IPS-18a (cell line): ENCODE measurements at regions not wholly inside any gene's neighbourhood (a gene's known extent, or its start where the extent isn't known, plus 50 kb on each side); places are given as distances from the start of the nearest gene placed in this dataset.
"Not testable (repeated sequence)": the region's sequence is repeated elsewhere in the genome, so short reads cannot be mapped to it uniquely, and the experiment has no call there.

Experiments
- H3K27ac ChIP-seq: one replicate; pipeline ENCODE4 v1.5.1; 2013; ENCODE audit warnings: low read length
- H3K27me3 ChIP-seq: one replicate; pipeline ENCODE4 v1.6.1; 2013; ENCODE audit warnings: mild to moderate bottlenecking, low read length; ENCODE audit not compliant: control insufficient read depth, insufficient read depth
- H3K36me3 ChIP-seq: one replicate; pipeline ENCODE4 v1.6.1; 2013; ENCODE audit warnings: low read depth, low read length; ENCODE audit not compliant: control insufficient read depth
- H3K4me1 ChIP-seq: one replicate; pipeline ENCODE4 v1.6.1; 2013; ENCODE audit warnings: low read depth, low read length; ENCODE audit not compliant: control insufficient read depth
- H3K4me3 ChIP-seq: one replicate; pipeline ENCODE4 v1.5.1; 2013; ENCODE audit warnings: low read length
- H3K9ac ChIP-seq: one replicate; pipeline ENCODE4 v1.6.1; 2013; ENCODE audit warnings: mild to moderate bottlenecking, low read length, moderate library complexity
- H3K9me3 ChIP-seq: one replicate; pipeline ENCODE4 v1.6.1; 2013; ENCODE audit warnings: low read depth, low read length; ENCODE audit not compliant: control insufficient read depth

- no peaks in the 10 kb centered on the region for H3K36me3 ChIP-seq
- H3K9ac ChIP-seq, result no peak overlapping the region
- H3K4me1 ChIP-seq, result no peaks in the 10 kb centered on the region
- no peak overlapping the region for H3K27ac ChIP-seq
- no peak overlapping the region for H3K4me3 ChIP-seq
- no peaks in the 10 kb centered on the region for H3K27me3 ChIP-seq
- no peaks in the 10 kb centered on the region for H3K9me3 ChIP-seq
Measured at GRCh38 chr9:2263665-2264064, 248.5 kb downstream of the SMARCA2 start.

DNA sequence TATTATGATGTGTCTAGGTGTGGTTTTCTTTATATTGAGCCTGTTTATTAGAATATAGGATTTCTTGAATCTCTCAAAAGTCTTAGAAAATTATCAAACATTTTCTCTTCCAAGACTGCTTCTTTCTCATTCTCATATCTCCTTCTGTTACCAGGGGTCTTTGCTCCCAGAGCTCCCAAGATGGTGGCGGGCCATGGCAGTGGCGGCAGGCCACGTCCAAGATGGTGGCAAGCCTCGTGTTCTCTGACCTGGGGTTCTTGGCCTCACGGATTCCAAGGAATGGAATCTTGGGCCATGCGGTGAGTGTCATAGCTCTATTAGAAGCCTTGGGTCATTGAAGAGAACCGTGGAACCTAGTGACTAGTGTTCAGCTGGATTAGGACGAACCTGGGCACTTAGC is 248.9 kb downstream of the SMARCA2 start:
- H3K9me3 ChIP-seq, result no peaks in the 10 kb centered on the region
- H3K27ac ChIP-seq, result no peak overlapping the region
- H3K4me3 ChIP-seq, result no peak overlapping the region
- no peaks in the 10 kb centered on the region for H3K36me3 ChIP-seq
- no peak overlapping the region for H3K9ac ChIP-seq
- no peaks in the 10 kb centered on the region for H3K4me1 ChIP-seq
- H3K27me3 ChIP-seq, result no peaks in the 10 kb centered on the region

- Histone ChIP-seq H3K9me3 (no peaks in the 10 kb centered on the region), H3K4me3 (no peak overlapping the region), H3K4me1 (no peaks in the 10 kb centered on the region), H3K27ac (no peak overlapping the region), H3K36me3 (no peaks in the 10 kb centered on the region), H3K27me3 (no peaks in the 10 kb centered on the region), H3K9ac (no peak overlapping the region)
Measured at GRCh38 chr9:2267181-2267745, 252.1 kb downstream of the SMARCA2 start.

DNA sequence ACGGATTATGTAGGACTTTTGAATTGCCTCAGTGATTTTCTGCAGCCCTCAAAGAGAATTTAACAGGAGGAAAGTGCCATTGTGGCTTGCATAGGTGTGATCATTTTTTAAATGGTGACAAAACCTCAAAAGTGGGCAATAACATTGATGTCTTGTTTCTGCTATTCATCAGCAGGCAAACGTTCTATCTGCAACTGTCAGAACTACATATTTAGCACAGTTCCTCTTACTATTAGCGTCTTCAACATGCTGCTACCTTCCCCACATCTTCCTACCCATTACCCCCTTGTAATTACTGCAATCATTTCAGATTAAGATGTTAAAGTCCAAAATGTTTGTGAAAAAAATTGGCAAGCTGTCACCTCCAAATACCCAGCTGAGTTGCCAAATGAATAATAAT is 254.6 kb downstream of the SMARCA2 start:
- H3K4me3 ChIP-seq, result no peak overlapping the region
- no peaks in the 10 kb centered on the region for H3K36me3 ChIP-seq
- H3K9ac ChIP-seq, result no peak overlapping the region
- peaks cover 9% of the 10 kb centered on the region for H3K4me1 ChIP-seq
- H3K27me3 ChIP-seq, result no peaks in the 10 kb centered on the region
- no peak overlapping the region for H3K27ac ChIP-seq
- H3K9me3 ChIP-seq, result no peaks in the 10 kb centered on the region

- no peak overlapping the region for H3K4me3 ChIP-seq
- H3K27me3 ChIP-seq, result no peaks in the 10 kb centered on the region
- H3K27ac ChIP-seq, result no peak overlapping the region
- H3K9me3 ChIP-seq, result no peaks in the 10 kb centered on the region
- no peaks in the 10 kb centered on the region for H3K36me3 ChIP-seq
- peaks cover 9% of the 10 kb centered on the region for H3K4me1 ChIP-seq
- H3K9ac ChIP-seq, result no peak overlapping the region
Measured at GRCh38 chr9:2270565-2270964, 255.4 kb downstream of the SMARCA2 start.

DNA sequence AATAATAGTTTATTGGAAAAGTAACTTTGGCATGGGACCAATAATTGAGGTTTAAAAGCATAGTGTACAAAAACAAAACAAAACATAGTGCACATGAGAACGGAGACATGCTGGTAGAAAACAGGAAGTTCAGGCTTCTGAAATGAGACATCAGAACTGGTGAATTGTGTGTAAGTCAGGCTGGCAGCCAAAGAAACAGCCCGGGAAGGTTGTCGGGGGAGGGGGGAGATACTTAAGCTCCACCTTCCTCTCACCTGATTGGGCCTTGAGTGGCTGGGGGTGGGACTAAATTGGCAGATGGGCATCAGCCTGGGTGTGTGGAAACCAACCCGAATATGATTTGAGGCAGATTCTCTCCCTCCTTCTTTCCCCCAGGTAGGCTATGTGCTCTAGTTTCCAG is 256.3 kb downstream of the SMARCA2 start:
- Histone ChIP-seq H3K9me3 (no peaks in the 10 kb centered on the region), H3K36me3 (no peaks in the 10 kb centered on the region), H3K27ac (no peak overlapping the region), H3K4me1 (peaks cover 9% of the 10 kb centered on the region), H3K27me3 (no peaks in the 10 kb centered on the region), H3K4me3 (no peak overlapping the region), H3K9ac (no peak overlapping the region)

GRCh38 chr9:2274762-2275161 is 259.6 kb downstream of the SMARCA2 start:
- Histone ChIP-seq H3K27ac (no peak overlapping the region), H3K4me3 (no peak overlapping the region)

DNA sequence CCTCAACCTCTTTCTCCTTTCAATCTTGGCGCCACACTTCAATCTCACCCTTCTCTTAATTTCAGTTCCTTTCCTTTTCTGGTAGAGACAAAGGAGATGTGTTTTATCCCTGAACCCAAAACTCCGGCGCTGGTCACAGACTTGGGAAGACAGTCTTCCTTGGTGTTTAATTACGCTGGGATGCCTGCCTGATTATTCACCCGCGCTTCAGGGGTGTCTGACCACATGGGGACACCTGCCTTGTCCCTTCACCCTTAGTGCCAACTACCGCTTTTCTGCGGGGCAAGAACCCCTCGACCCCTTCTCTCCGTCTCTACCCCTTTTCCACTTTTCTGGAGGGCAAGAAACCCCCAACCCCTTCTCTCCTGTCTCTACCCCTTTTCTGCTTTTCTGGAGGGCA is 261.1 kb downstream of the SMARCA2 start:
- Histone ChIP-seq H3K27ac (no peak overlapping the region), H3K4me1 (peaks cover 10% of the 10 kb centered on the region), H3K9me3 (no peaks in the 10 kb centered on the region), H3K36me3 (no peaks in the 10 kb centered on the region), H3K4me3 (no peak overlapping the region), H3K27me3 (no peaks in the 10 kb centered on the region), H3K9ac (no peak overlapping the region)

More at GRCh38 chr9:2274762-2275161, 259.6 kb downstream of the SMARCA2 start:
- Histone ChIP-seq H3K27me3 (no peaks in the 10 kb centered on the region), H3K9ac (no peak overlapping the region), H3K36me3 (no peaks in the 10 kb centered on the region), H3K9me3 (no peaks in the 10 kb centered on the region), H3K4me1 (peaks cover 9% of the 10 kb centered on the region)

- H3K27ac ChIP-seq, H3K9me3 ChIP-seq, H3K4me3 ChIP-seq, H3K27me3 ChIP-seq, H3K36me3 ChIP-seq, H3K9ac ChIP-seq: not testable (repeated sequence)
- H3K4me1 ChIP-seq, result peaks cover 19% of the 10 kb centered on the region
Measured at GRCh38 chr9:2277133-2277532, 262.0 kb downstream of the SMARCA2 start.

DNA sequence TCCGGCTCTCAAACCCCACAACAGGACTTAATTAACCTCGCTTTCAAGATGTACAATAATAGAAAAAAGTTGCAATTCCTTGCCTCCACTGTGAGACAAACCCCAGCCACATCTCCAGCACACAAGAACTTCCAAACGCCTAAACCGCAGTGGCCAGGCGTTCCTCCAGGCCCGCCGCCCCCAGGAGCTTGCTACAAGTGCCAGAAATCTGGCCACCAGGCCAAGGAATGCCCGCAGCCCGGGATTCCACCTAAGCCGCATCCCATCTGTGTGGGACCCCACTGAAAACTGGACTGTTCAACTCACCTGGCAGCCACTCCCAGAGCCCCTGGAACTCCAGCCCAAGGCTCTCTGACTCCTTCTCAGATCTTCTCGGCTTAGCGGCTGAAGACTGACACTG is 262.5 kb downstream of the SMARCA2 start:
- not testable (repeated sequence) for H3K9ac ChIP-seq, H3K9me3 ChIP-seq, H3K4me3 ChIP-seq, H3K27ac ChIP-seq, H3K36me3 ChIP-seq, H3K27me3 ChIP-seq
- peaks cover 24% of the 10 kb centered on the region for H3K4me1 ChIP-seq

GRCh38 chr9:2279138-2279537 is 264.0 kb downstream of the SMARCA2 start:
- H3K36me3 ChIP-seq, H3K27ac ChIP-seq, H3K4me3 ChIP-seq, H3K9ac ChIP-seq, H3K9me3 ChIP-seq, H3K27me3 ChIP-seq: not testable (repeated sequence)
- peaks cover 28% of the 10 kb centered on the region for H3K4me1 ChIP-seq

- Histone ChIP-seq H3K36me3 (no peaks in the 10 kb centered on the region), H3K27ac (peak overlapping the region; percentile 79), H3K4me1 (peaks cover 34% of the 10 kb centered on the region), H3K27me3 (no peaks in the 10 kb centered on the region), H3K4me3 (peak overlapping the region; percentile 20), H3K9me3 (no peaks in the 10 kb centered on the region), H3K9ac (peak overlapping the region; percentile 49)
Measured at GRCh38 chr9:2281031-2281802, 266.1 kb downstream of the SMARCA2 start.
